ENCODE measurements at regions not wholly inside any gene's neighbourhood (a gene's known extent, or its start where the extent isn't known, plus 50 kb on each side); places are given as distances from the start of the nearest gene placed in this dataset.

- H3K36me3 ChIP-seq, result no peaks in the 10 kb centered on the region
- no peak overlapping the region for H3K27ac ChIP-seq
- whole genome bisulfite sequencing, 5 donors, result 61 to 74% (median 67%) methylated on average over 3 of the region's 3 CpGs
- no peak for DNase-seq
- no peaks in the 10 kb centered on the region for H3K9me3 ChIP-seq
- H3K4me3 ChIP-seq, result no peak overlapping the region
- no peaks in the 10 kb centered on the region for H3K4me1 ChIP-seq
- TF ChIP-seq, protein P1, sequence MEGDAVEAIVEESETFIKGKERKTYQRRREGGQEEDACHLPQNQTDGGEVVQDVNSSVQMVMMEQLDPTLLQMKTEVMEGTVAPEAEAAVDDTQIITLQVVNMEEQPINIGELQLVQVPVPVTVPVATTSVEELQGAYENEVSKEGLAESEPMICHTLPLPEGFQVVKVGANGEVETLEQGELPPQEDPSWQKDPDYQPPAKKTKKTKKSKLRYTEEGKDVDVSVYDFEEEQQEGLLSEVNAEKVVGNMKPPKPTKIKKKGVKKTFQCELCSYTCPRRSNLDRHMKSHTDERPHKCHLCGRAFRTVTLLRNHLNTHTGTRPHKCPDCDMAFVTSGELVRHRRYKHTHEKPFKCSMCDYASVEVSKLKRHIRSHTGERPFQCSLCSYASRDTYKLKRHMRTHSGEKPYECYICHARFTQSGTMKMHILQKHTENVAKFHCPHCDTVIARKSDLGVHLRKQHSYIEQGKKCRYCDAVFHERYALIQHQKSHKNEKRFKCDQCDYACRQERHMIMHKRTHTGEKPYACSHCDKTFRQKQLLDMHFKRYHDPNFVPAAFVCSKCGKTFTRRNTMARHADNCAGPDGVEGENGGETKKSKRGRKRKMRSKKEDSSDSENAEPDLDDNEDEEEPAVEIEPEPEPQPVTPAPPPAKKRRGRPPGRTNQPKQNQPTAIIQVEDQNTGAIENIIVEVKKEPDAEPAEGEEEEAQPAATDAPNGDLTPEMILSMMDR (IDR thresholded peaks at IDR 0.05 in 8 of 11, conservative IDR thresholded peaks at IDR 0.05 in 3 of 11), result no peak
- no peak for TF ChIP-seq POLR2A (IDR thresholded peaks at IDR 0.05)
- no peak for TF ChIP-seq POLR2AphosphoS5 (IDR thresholded peaks at IDR 0.05)
- no peaks in the 10 kb centered on the region for H3K27me3 ChIP-seq (replicated peaks in 1 of 7)
- intact Hi-C loops (cut with DNase I; ENCODE audit: low total_unique reads), result no loop called here
Observed at GRCh38 chr9:87227456-87227855, 270.2 kb upstream of the DAPK1 start.

GRCh38 chr9:87229108-87229507, 268.6 kb upstream of the DAPK1 start:
- WGBS, 5 donors, result 84 to 96% (median 92%) methylated on average over 3 of the region's 3 CpGs
- TF ChIP-seq, protein P1 (IDR thresholded peaks at IDR 0.05 in 8 of 11, conservative IDR thresholded peaks at IDR 0.05 in 3 of 11), result no peak
- TF ChIP-seq POLR2AphosphoS5 (IDR thresholded peaks at IDR 0.05) (no peak), POLR2A (IDR thresholded peaks at IDR 0.05) (no peak)
- Histone ChIP-seq H3K4me3 (no peak overlapping the region), H3K27me3 (replicated peaks in 1 of 7) (no peaks in the 10 kb centered on the region), H3K27ac (no peak overlapping the region), H3K9me3 (no peaks in the 10 kb centered on the region), H3K36me3 (no peaks in the 10 kb centered on the region), H3K4me1 (no peaks in the 10 kb centered on the region)
- intact Hi-C loops (cut with DNase I; ENCODE audit: low total_unique reads), result no loop called here
- DNase-seq, result no peak

GRCh38 chr9:87233431-87233830, 264.2 kb upstream of the DAPK1 start:
- Histone ChIP-seq H3K4me1 (no peaks in the 10 kb centered on the region), H3K4me3 (no peak overlapping the region), H3K27ac (no peak overlapping the region), H3K36me3 (no peaks in the 10 kb centered on the region), H3K27me3 (replicated peaks in 1 of 7) (no peaks in the 10 kb centered on the region), H3K9me3 (no peaks in the 10 kb centered on the region)
- intact Hi-C loops (cut with DNase I; ENCODE audit: low total_unique reads), result no loop called here
- TF ChIP-seq, protein P1 (IDR thresholded peaks at IDR 0.05 in 8 of 11, conservative IDR thresholded peaks at IDR 0.05 in 3 of 11), result no peak
- TF ChIP-seq POLR2A (IDR thresholded peaks at IDR 0.05), result no peak
- WGBS, 5 donors, result 76 to 89% (median 87%) methylated on average over 3 of the region's 3 CpGs
- DNase-seq, result no peak

DNA sequence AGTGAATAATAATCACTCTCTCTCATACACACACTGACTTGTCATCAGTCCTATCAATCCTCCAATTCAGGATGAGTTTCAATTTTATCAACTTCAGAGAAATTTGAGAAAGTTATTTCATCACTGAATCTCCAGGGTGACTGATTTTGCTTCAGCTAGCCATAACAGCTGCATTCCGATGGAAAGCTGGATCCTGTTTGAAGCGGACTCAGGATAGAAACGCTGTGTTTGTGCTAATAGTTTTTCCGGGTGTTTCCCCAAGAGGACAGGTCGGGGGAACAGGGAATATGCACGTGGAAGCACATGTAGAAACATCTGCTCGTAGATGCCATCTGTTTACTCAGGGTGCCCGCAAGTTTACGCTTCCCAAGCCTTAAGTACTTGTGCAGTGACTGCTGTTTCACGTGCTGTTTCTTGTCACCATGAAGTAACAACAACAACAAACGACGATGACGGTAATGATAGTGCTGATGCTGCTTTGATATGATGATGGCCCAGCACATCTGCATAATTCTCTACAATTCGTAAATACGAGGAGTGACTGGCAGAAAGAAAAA, 263.7 kb upstream of the DAPK1 start:
- no peaks in the 10 kb centered on the region for H3K27me3 ChIP-seq (replicated peaks in 1 of 7)
- H3K27ac ChIP-seq, result no peak overlapping the region
- H3K36me3 ChIP-seq, result no peaks in the 10 kb centered on the region
- H3K4me1 ChIP-seq, result no peaks in the 10 kb centered on the region
- DNase-seq, result no peak
- 79 to 85% (median 83%) methylated on average over 15 of the region's 15 CpGs for WGBS, 5 donors
- no peaks in the 10 kb centered on the region for H3K9me3 ChIP-seq
- TF ChIP-seq, protein P1 (IDR thresholded peaks at IDR 0.05 in 8 of 11, conservative IDR thresholded peaks at IDR 0.05 in 3 of 11), result no peak
- TF ChIP-seq POLR2A (IDR thresholded peaks at IDR 0.05) (no peak), POLR2AphosphoS5 (IDR thresholded peaks at IDR 0.05) (no peak)
- no peak overlapping the region for H3K4me3 ChIP-seq
- intact Hi-C loops (cut with DNase I; ENCODE audit: low total_unique reads), result no loop called here
